Keratinocyte (primary cell): ENCODE measurements at regions not wholly inside any gene's neighbourhood (a gene's known extent, or its start where the extent isn't known, plus 50 kb on each side); places are given as distances from the start of the nearest gene placed in this dataset.

Experiments used
- DNase-seq: peaks from one replicate; pipeline ENCODE4 v3.0.0-alpha.2; 2011; ENCODE audit warnings: low read depth, missing footprints, low spot score
- FAIRE-seq: peaks from 2 replicates; lab custom pipeline; 2011; peaks lifted over from hg19 to GRCh38; lab: Jason Lieb, UNC
- H2AFZ ChIP-seq: 2 replicates; pipeline ENCODE4 v1.6.0; 2012; ENCODE audit warnings: low read length, control low read depth, inconsistent platforms; ENCODE audit not compliant: control insufficient read depth
- H3K27ac ChIP-seq: 2 replicates; pipeline ENCODE4 v1.5.1; 2011; ENCODE audit warnings: low read length; ENCODE audit not compliant: control insufficient read depth, insufficient read depth
- H3K27me3 ChIP-seq: 3 replicates; pipeline ENCODE4 v1.6.0; 2011; ENCODE audit warnings: low read length; ENCODE audit not compliant: control insufficient read depth, insufficient read depth; ENCODE audit errors: extremely low read depth
- H3K36me3 ChIP-seq, 2 experiments: 2 replicates in 1 of 2; 3 replicates in 1 of 2; pipeline ENCODE4 v1.5.1; 2011; ENCODE audit warnings: low read length in 2 of 2, mild to moderate bottlenecking in 1 of 2; ENCODE audit not compliant: control insufficient read depth in 2 of 2, insufficient read depth in 2 of 2; ENCODE audit errors: extremely low read depth in 1 of 2
- H3K4me1 ChIP-seq: 3 replicates; pipeline ENCODE4 v1.5.1; 2011; ENCODE audit warnings: low read length; ENCODE audit not compliant: control insufficient read depth, insufficient read depth; ENCODE audit errors: extremely low read depth
- H3K4me2 ChIP-seq: 3 replicates; pipeline ENCODE4 v1.6.0; 2011; ENCODE audit warnings: low read depth, low read length; ENCODE audit not compliant: control insufficient read depth, insufficient read depth; ENCODE audit errors: extremely low read depth
- H3K4me3 ChIP-seq, 3 experiments: fragments of 200-600 bp in 1 of 3; sonication (generic) in 1 of 3; 2 replicates in 2 of 3; 3 replicates in 1 of 3; pipeline ENCODE4 v1.5.1; 2011 to 2016; ENCODE audit warnings: low read length in 3 of 3, mild to moderate bottlenecking in 3 of 3, control low read depth in 2 of 3, inconsistent platforms in 1 of 3, low read depth in 1 of 3, mixed read lengths in 1 of 3, mixed run types in 1 of 3, moderate library complexity in 1 of 3; ENCODE audit not compliant: control insufficient read depth in 2 of 3, insufficient read depth in 2 of 3; ENCODE audit errors: extremely low read depth in 1 of 3
- H3K79me2 ChIP-seq: 2 replicates; pipeline ENCODE4 v1.6.0; 2012; ENCODE audit warnings: low read length; ENCODE audit not compliant: control insufficient read depth, insufficient read depth
- H3K9ac ChIP-seq: 3 replicates; pipeline ENCODE4 v1.6.0; 2011; ENCODE audit warnings: low read length; ENCODE audit not compliant: control insufficient read depth, insufficient read depth; ENCODE audit errors: extremely low read depth
- H3K9me1 ChIP-seq: 3 replicates; pipeline ENCODE4 v1.6.0; 2011; ENCODE audit warnings: low read length; ENCODE audit not compliant: control insufficient read depth, insufficient read depth; ENCODE audit errors: extremely low read depth
- H3K9me3 ChIP-seq: 2 replicates; pipeline ENCODE4 v1.5.1; 2012; ENCODE audit warnings: low read depth, low read length; ENCODE audit not compliant: control insufficient read depth
- H4K20me1 ChIP-seq: 3 replicates; pipeline ENCODE4 v1.6.0; 2011; ENCODE audit warnings: low read length; ENCODE audit not compliant: control insufficient read depth, insufficient read depth; ENCODE audit errors: extremely low read depth
- EZH2 ChIP-seq: IDR thresholded peaks from one replicate; pipeline ENCODE4 v1.6.1; 2012; ENCODE audit warnings: inconsistent platforms, mild to moderate bottlenecking, low read length, moderate library complexity
- dilution Hi-C: fragments of 300-500 bp; cut with MboI; formaldehyde crosslinking; loops from one replicate; pipeline ENCODE4 v1.7.0; 2020; ENCODE audit warnings: low sequenced_read_pairs; ENCODE audit not compliant: extremely low pct_ligation_motif_present
- TF ChIP-seq, protein P1 (sequence below), 3 experiments: IDR thresholded peaks in 1 of 3; conservative IDR thresholded peaks in 1 of 3; optimal IDR thresholded peaks in 1 of 3; 2 replicates in 2 of 3; 3 replicates in 1 of 3; pipeline versions ENCODE3 to v1.5.1; 2011; ENCODE audit warnings: low read length in 3 of 3, mild to moderate bottlenecking in 3 of 3, moderate library complexity in 2 of 3, control low read depth in 1 of 3, inconsistent platforms in 1 of 3; ENCODE audit not compliant: insufficient read depth in 2 of 3; ENCODE audit errors: extremely low read depth in 1 of 3

DNA sequence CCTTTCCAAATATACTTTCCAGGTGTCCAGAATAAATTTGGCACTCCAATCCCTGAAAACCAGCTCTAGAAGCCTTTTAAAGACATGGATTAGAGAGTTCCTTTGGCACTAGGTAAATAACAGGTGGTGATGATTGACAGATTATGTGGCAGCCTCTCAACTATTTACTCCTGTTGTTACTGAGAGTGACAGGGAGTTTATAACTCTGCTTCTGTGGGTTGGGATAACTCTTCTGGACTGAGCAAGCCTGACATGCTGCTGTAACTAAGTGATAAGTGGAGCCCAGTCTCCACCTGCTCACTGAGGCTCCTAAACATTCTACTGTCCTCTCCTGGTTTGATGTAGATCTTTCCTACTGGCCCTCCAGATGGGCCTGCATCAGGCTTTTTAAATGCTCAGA, 693.2 kb upstream of the FTMT start:
- no peaks in the 10 kb centered on the region for H3K36me3 ChIP-seq
- H3K79me2 ChIP-seq: no peaks in the 10 kb centered on the region
- no peak for DNase-seq
- no peaks in the 10 kb centered on the region for H3K27me3 ChIP-seq
- H4K20me1 ChIP-seq: no peaks in the 10 kb centered on the region
- no peak for FAIRE-seq
- no peaks in the 10 kb centered on the region for H3K9me3 ChIP-seq
- H2AFZ ChIP-seq: no peak overlapping the region
- no peaks in the 10 kb centered on the region for H3K4me1 ChIP-seq
- no peak for TF ChIP-seq EZH2
- TF ChIP-seq, protein P1, sequence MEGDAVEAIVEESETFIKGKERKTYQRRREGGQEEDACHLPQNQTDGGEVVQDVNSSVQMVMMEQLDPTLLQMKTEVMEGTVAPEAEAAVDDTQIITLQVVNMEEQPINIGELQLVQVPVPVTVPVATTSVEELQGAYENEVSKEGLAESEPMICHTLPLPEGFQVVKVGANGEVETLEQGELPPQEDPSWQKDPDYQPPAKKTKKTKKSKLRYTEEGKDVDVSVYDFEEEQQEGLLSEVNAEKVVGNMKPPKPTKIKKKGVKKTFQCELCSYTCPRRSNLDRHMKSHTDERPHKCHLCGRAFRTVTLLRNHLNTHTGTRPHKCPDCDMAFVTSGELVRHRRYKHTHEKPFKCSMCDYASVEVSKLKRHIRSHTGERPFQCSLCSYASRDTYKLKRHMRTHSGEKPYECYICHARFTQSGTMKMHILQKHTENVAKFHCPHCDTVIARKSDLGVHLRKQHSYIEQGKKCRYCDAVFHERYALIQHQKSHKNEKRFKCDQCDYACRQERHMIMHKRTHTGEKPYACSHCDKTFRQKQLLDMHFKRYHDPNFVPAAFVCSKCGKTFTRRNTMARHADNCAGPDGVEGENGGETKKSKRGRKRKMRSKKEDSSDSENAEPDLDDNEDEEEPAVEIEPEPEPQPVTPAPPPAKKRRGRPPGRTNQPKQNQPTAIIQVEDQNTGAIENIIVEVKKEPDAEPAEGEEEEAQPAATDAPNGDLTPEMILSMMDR (optimal IDR thresholded peaks at IDR 0.05 in 1 of 3, IDR thresholded peaks at IDR 0.05 in 1 of 3, conservative IDR thresholded peaks at IDR 0.05 in 1 of 3; ENCODE audit: extremely low read depth in 1 of 3, insufficient read depth in 2 of 3, low read length in 3 of 3): no peak
- H3K9ac ChIP-seq: no peak overlapping the region
- no peak overlapping the region for H3K4me2 ChIP-seq
- dilution Hi-C loops: no loop called here
- no peaks in the 10 kb centered on the region for H3K9me1 ChIP-seq
- no peak overlapping the region for H3K27ac ChIP-seq
- no peak overlapping the region for H3K4me3 ChIP-seq

DNA sequence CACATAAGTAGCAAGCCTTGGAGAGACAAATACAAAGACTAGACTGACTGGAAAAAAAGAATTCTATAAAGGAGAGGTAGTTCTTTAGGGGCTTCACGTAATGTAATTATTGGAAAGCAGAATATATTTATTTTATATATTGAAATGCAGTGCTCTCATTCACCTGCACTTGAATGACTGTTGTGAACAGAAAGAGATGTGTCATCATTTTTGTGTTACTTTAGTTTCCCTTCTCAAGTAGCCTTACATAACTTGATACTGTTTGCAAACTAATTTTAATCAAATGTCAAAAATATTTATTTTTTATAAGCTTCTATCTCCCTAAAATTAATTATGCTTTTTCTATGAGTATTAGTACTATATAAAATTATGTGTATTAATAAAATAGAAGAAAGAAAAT, 691.1 kb upstream of the FTMT start:
- no peaks in the 10 kb centered on the region for H3K27me3 ChIP-seq
- no peaks in the 10 kb centered on the region for H3K79me2 ChIP-seq
- H3K36me3 ChIP-seq: no peaks in the 10 kb centered on the region
- no peaks in the 10 kb centered on the region for H3K4me1 ChIP-seq
- FAIRE-seq (no peak), DNase-seq (no peak)
- H3K9ac ChIP-seq: no peak overlapping the region
- no peak overlapping the region for H3K27ac ChIP-seq
- no peaks in the 10 kb centered on the region for H3K9me3 ChIP-seq
- no peaks in the 10 kb centered on the region for H4K20me1 ChIP-seq
- no peak overlapping the region for H2AFZ ChIP-seq
- no peak for TF ChIP-seq EZH2
- TF ChIP-seq, protein P1 (optimal IDR thresholded peaks at IDR 0.05 in 1 of 3, IDR thresholded peaks at IDR 0.05 in 1 of 3, conservative IDR thresholded peaks at IDR 0.05 in 1 of 3; ENCODE audit: extremely low read depth in 1 of 3, insufficient read depth in 2 of 3, low read length in 3 of 3): no peak
- no peak overlapping the region for H3K4me2 ChIP-seq
- no peaks in the 10 kb centered on the region for H3K9me1 ChIP-seq
- dilution Hi-C loops: no loop called here
- no peak overlapping the region for H3K4me3 ChIP-seq
